ENCODE measurements at regions not wholly inside any gene's neighbourhood (a gene's known extent, or its start where the extent isn't known, plus 50 kb on each side); places are given as distances from the start of the nearest gene placed in this dataset.

DNA sequence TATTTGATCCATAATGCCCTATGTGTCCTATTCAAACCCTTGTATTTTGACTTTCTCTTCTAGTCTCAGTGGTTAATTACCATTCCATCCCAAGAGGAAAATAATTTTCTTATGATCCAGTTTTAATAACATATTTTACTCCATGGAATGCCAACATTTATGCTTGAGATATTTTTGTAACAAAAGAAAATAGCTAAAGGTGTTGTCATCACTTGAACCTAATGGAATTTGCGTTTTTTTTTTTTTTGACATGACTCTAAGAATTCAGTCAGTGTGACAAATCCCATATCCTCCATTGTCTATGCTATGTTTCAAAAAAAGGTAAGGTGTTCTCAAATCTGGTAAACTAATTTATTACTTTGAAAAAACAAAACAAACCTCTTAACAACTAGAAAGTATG is 324.1 kb upstream of the ADAMTS5 start:
- CTCF ChIA-PET, result no interaction called here
- Histone ChIP-seq H3K9me3 (ENCODE audit: control insufficient read depth, insufficient read depth, low read length) (no peaks in the 10 kb centered on the region), H3K4me3 (ENCODE audit: low read depth, low read length) (no peak overlapping the region), H3K27me3 (ENCODE audit: control insufficient read depth, insufficient read depth, low read length) (no peaks in the 10 kb centered on the region), H3K27ac (ENCODE audit: low read depth, low read length) (no peak overlapping the region)
- TF ChIP-seq, protein P1, sequence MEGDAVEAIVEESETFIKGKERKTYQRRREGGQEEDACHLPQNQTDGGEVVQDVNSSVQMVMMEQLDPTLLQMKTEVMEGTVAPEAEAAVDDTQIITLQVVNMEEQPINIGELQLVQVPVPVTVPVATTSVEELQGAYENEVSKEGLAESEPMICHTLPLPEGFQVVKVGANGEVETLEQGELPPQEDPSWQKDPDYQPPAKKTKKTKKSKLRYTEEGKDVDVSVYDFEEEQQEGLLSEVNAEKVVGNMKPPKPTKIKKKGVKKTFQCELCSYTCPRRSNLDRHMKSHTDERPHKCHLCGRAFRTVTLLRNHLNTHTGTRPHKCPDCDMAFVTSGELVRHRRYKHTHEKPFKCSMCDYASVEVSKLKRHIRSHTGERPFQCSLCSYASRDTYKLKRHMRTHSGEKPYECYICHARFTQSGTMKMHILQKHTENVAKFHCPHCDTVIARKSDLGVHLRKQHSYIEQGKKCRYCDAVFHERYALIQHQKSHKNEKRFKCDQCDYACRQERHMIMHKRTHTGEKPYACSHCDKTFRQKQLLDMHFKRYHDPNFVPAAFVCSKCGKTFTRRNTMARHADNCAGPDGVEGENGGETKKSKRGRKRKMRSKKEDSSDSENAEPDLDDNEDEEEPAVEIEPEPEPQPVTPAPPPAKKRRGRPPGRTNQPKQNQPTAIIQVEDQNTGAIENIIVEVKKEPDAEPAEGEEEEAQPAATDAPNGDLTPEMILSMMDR (IDR thresholded peaks at IDR 0.05; ENCODE audit: low read depth, low read length), result no peak
- POLR2A ChIA-PET, result no interaction called here
- DNase-seq (ENCODE audit: low read depth, low spot score), result no peak

DNA sequence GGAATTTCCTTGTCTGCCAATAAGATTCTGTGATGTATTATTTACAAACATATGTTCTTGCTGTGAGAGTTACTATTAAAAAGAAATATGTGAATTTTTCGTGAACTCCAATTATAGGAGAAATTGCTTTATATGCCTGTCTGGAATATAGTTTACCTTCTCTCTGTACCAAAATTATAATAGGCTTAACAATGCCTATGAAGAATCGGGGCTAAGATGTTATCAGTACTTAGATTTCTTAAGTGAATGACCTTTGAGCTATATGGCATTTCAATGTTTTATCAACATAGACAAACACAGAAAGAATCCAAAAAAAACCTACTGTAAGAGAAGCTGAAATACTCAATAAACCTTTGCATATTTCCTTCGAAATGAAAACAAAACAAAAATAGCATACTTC is 323.1 kb upstream of the ADAMTS5 start:
- no peak for DNase-seq (ENCODE audit: low read depth, low spot score)
- H3K27ac ChIP-seq (ENCODE audit: low read depth, low read length), result no peak overlapping the region
- H3K27me3 ChIP-seq (ENCODE audit: control insufficient read depth, insufficient read depth, low read length), result no peaks in the 10 kb centered on the region
- TF ChIP-seq, protein P1 (IDR thresholded peaks at IDR 0.05; ENCODE audit: low read depth, low read length), result no peak
- H3K4me3 ChIP-seq (ENCODE audit: low read depth, low read length), result no peak overlapping the region
- ChIA-PET CTCF (no interaction called here), POLR2A (interaction anchor here (1.0 kb wide), 1 partner anchor 1595 kb away, joined by 6 read pairs; no protein-coding TSS in a partner anchor)
- H3K9me3 ChIP-seq (ENCODE audit: control insufficient read depth, insufficient read depth, low read length), result no peaks in the 10 kb centered on the region

DNA sequence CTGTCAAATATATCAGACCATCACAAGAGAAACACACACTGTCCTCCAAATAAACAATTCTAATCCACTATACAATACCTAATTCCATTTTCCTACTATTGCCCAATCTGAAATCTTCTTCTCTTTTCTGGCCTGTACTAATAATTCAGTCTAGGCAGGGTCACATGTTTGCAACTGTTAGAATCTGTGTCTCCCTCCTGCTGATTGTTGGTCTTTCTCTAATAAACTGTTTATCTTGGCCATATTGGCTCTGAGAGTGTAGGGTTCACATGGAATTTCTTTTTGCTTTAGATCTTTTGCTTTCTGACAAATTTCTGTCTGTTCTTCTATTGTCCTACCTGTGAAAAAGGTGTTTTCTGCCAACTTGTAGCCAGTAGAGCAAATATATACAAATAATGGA is 319.9 kb upstream of the ADAMTS5 start:
- DNase-seq (ENCODE audit: low read depth, low spot score), result no peak
- TF ChIP-seq, protein P1 (IDR thresholded peaks at IDR 0.05; ENCODE audit: low read depth, low read length), result no peak
- no peak overlapping the region for H3K27ac ChIP-seq (ENCODE audit: low read depth, low read length)
- H3K4me3 ChIP-seq (ENCODE audit: low read depth, low read length), result no peak overlapping the region
- POLR2A ChIA-PET, result no interaction called here
- no peaks in the 10 kb centered on the region for H3K9me3 ChIP-seq (ENCODE audit: control insufficient read depth, insufficient read depth, low read length)
- CTCF ChIA-PET, result no interaction called here
- no peaks in the 10 kb centered on the region for H3K27me3 ChIP-seq (ENCODE audit: control insufficient read depth, insufficient read depth, low read length)

DNA sequence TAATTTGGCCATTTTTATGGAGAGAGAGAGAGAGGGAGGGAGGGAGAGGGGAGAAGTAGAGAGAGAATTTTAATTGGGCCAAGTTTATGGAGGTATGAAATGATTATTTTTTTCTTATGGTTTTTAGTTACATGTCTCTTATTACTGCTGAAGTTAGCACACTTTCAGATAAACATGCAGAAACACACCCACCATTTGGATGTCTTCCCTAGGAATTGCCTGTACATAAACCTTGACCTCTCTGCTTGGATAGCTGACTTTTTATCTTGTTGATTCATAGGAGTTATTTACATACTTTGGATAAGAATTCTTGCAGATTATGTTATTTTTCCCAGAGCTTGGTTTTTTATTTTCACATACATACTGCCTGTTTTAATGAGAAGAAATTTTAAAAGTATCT is 310.2 kb upstream of the ADAMTS5 start:
- TF ChIP-seq, protein P1 (IDR thresholded peaks at IDR 0.05; ENCODE audit: low read depth, low read length), result no peak
- ChIA-PET CTCF (interaction anchor here (0.5 to 0.8 kb wide), 3 partner anchors 116 to 426 kb away, joined by 3 to 6 read pairs (median 3); no protein-coding TSS in a partner anchor), POLR2A (interaction anchor here (0.7 kb wide), 1 partner anchor 128 kb away, joined by 3 read pairs; no protein-coding TSS in a partner anchor)
- Histone ChIP-seq H3K9me3 (ENCODE audit: control insufficient read depth, insufficient read depth, low read length) (peaks cover 3% of the 10 kb centered on the region; the same call in 1 of the 2 replicates), H3K27me3 (ENCODE audit: control insufficient read depth, insufficient read depth, low read length) (no peaks in the 10 kb centered on the region), H3K27ac (ENCODE audit: low read depth, low read length) (no peak overlapping the region), H3K4me3 (ENCODE audit: low read depth, low read length) (no peak overlapping the region)
- DNase-seq (ENCODE audit: low read depth, low spot score), result no peak

DNA sequence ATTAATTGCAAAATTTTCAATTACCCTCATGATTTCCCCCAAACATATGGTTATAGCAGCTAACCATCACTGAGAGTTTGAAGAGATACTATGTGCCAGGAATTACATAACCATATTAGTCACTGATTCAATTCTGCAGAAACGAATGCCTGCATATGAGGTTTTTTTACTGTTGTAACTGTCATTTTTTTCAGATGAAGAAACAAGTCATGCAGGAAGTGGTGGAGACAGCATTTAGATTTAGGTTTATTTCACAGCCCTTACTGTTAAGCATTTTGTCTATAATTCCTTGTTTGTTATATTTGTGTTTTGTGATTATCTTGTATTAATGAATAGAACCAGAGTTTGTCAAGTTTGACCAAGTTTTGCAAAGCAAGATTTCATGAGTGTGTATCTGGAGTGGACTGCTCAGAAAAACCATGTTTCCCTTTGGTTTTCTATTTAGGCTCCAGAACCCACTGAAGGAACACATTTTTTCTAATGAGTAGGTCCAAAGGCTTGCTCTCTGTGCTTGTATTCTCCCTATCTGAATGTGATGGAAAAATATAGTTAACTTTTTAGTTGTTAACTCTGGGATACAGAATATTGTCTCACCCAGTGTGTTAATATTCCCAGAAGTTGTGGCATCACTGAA is 308.5 kb upstream of the ADAMTS5 start:
- Histone ChIP-seq H3K9me3 (ENCODE audit: control insufficient read depth, insufficient read depth, low read length) (peaks cover 3% of the 10 kb centered on the region; the same call in 1 of the 2 replicates), H3K27ac (ENCODE audit: low read depth, low read length) (no peak overlapping the region), H3K4me3 (ENCODE audit: low read depth, low read length) (no peak overlapping the region), H3K27me3 (ENCODE audit: control insufficient read depth, insufficient read depth, low read length) (no peaks in the 10 kb centered on the region)
- ChIA-PET CTCF (no interaction called here), POLR2A (no interaction called here)
- peak; percentile 18 for DNase-seq (ENCODE audit: low read depth, low spot score)
- TF ChIP-seq, protein P1 (IDR thresholded peaks at IDR 0.05; ENCODE audit: low read depth, low read length), result no peak
